HUES64 (cell line): ENCODE measurements at regions not wholly inside any gene's neighbourhood (a gene's known extent, or its start where the extent isn't known, plus 50 kb on each side); places are given as distances from the start of the nearest gene placed in this dataset.

Source experiments
- H3K27ac ChIP-seq: 2 replicates; pipeline ENCODE4 v1.7.0; 2013; ENCODE audit warnings: low read depth, low read length, inconsistent platforms
- H3K27me3 ChIP-seq: 2 replicates; pipeline ENCODE4 v1.6.1; 2013; ENCODE audit warnings: mild to moderate bottlenecking, low read length; ENCODE audit not compliant: insufficient read depth
- H3K36me3 ChIP-seq: 2 replicates; pipeline ENCODE4 v1.6.1; 2013; ENCODE audit warnings: mild to moderate bottlenecking, low read length; ENCODE audit not compliant: insufficient read depth
- H3K4me1 ChIP-seq: 2 replicates; pipeline ENCODE4 v1.6.1; 2013; ENCODE audit warnings: mild to moderate bottlenecking, low read length, moderate library complexity; ENCODE audit not compliant: insufficient read depth
- H3K4me3 ChIP-seq: 2 replicates; pipeline ENCODE4 v1.5.1; 2013; ENCODE audit warnings: mild to moderate bottlenecking, low read length, moderate library complexity
- H3K9ac ChIP-seq: 2 replicates; pipeline ENCODE4 v1.6.1; 2013; ENCODE audit warnings: mild to moderate bottlenecking, low read depth, low read length
- H3K9me3 ChIP-seq: 2 replicates; pipeline ENCODE4 v1.6.1; 2013; ENCODE audit warnings: low read depth, low read length; ENCODE audit not compliant: insufficient read depth
- WGBS: fragments of 150-250, 120-280 bp; methylation state at CpG from one replicate; pipeline ENCODE4 v1.1.7; 2013; ENCODE audit warnings: missing lambda C conversion rate; 5-methylcytosine and 5-hydroxymethylcytosine counted together

- peak overlapping the region; percentile 44; the same call in 1 of the 2 replicates for H3K4me3 ChIP-seq
Measured at GRCh38 chr10:77710081-77710551, 72.5 kb upstream of the KCNMA1 start.

DNA sequence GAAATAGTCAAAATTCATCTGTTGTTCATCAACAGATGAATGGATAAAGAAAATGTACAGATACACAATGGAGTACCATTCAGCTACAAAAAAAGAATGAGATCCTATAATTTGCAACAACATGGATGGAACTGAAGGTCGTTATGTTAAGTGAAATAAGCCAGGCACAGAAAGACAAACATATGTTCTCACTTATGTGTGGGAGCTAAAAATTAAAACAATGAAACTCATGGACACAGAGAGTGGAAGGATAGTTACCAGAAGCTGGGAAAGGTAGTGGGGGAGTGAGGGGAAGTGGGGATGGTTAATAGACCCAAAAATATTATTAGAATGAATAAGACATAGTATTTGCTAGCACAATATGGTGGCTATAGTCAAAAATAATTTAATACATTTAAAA lies 70.0 kb upstream of the KCNMA1 start:
- Histone ChIP-seq H3K9ac (no peak overlapping the region), H3K9me3 (no peaks in the 10 kb centered on the region), H3K27me3 (peaks cover 10% of the 10 kb centered on the region), H3K36me3 (no peaks in the 10 kb centered on the region), H3K4me1 (peaks cover 19% of the 10 kb centered on the region), H3K4me3 (no peak overlapping the region), H3K27ac (no peak overlapping the region)
- 27% methylated on average over 1 of the region's 1 CpG for WGBS

More at GRCh38 chr10:77710081-77710551, 72.5 kb upstream of the KCNMA1 start:
- no peaks in the 10 kb centered on the region for H3K36me3 ChIP-seq
- WGBS = 14% methylated on average over 14 of the region's 14 CpGs
- no peak overlapping the region; the same call in 1 of the 2 replicates for H3K27ac ChIP-seq
- H3K9me3 ChIP-seq = no peaks in the 10 kb centered on the region
- peaks cover 21% of the 10 kb centered on the region for H3K4me1 ChIP-seq
- peaks cover 10% of the 10 kb centered on the region for H3K27me3 ChIP-seq
- no peak overlapping the region for H3K9ac ChIP-seq

GRCh38 chr10:77702166-77702565 lies 64.6 kb upstream of the KCNMA1 start:
- no peaks in the 10 kb centered on the region for H3K36me3 ChIP-seq
- H3K27ac ChIP-seq = no peak overlapping the region
- H3K27me3 ChIP-seq = no peaks in the 10 kb centered on the region
- no peaks in the 10 kb centered on the region for H3K9me3 ChIP-seq
- 0 out of 2 replicates have a peak, but pooled peaks cover 7% of the 10 kb centered on the region for H3K4me1 ChIP-seq
- no peak overlapping the region for H3K9ac ChIP-seq
- H3K4me3 ChIP-seq = no peak overlapping the region
- 93% methylated on average over 3 of the region's 3 CpGs for WGBS

DNA sequence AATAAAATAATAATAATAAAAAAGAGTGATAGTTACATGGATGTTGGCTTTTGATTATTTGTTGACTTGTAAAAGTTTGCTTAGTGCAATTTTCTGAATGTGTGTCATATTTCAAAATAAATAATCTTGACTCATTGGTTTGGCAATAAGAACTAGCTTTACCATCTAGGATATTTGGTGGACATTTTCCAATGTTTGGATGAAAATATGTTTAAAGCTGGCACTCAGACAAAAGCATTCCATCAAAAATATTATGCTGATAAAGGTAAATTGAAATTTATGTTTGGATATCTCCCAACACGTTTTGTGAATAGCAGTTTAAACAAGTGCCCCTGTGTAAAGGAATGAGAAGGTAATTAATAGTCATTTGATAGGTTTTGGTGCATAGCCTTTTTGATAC lies 62.5 kb upstream of the KCNMA1 start:
- H3K36me3 ChIP-seq = no peaks in the 10 kb centered on the region
- 86% methylated on average over 1 of the region's 1 CpG for WGBS
- no peaks in the 10 kb centered on the region for H3K9me3 ChIP-seq
- H3K27ac ChIP-seq = no peak overlapping the region
- 0 out of 2 replicates have a peak, but pooled peaks cover 7% of the 10 kb centered on the region for H3K4me1 ChIP-seq
- no peak overlapping the region for H3K9ac ChIP-seq
- no peaks in the 10 kb centered on the region for H3K27me3 ChIP-seq
- H3K4me3 ChIP-seq = no peak overlapping the region

GRCh38 chr10:77699080-77699645 lies 61.6 kb upstream of the KCNMA1 start:
- H3K27ac ChIP-seq = no peak overlapping the region
- WGBS = 65% methylated on average over 1 of the region's 1 CpG
- no peaks in the 10 kb centered on the region for H3K9me3 ChIP-seq
- 0 out of 2 replicates have a peak, but pooled peaks cover 7% of the 10 kb centered on the region for H3K4me1 ChIP-seq
- no peaks in the 10 kb centered on the region for H3K27me3 ChIP-seq
- H3K4me3 ChIP-seq = no peak overlapping the region
- H3K36me3 ChIP-seq = no peaks in the 10 kb centered on the region
- no peak overlapping the region for H3K9ac ChIP-seq

DNA sequence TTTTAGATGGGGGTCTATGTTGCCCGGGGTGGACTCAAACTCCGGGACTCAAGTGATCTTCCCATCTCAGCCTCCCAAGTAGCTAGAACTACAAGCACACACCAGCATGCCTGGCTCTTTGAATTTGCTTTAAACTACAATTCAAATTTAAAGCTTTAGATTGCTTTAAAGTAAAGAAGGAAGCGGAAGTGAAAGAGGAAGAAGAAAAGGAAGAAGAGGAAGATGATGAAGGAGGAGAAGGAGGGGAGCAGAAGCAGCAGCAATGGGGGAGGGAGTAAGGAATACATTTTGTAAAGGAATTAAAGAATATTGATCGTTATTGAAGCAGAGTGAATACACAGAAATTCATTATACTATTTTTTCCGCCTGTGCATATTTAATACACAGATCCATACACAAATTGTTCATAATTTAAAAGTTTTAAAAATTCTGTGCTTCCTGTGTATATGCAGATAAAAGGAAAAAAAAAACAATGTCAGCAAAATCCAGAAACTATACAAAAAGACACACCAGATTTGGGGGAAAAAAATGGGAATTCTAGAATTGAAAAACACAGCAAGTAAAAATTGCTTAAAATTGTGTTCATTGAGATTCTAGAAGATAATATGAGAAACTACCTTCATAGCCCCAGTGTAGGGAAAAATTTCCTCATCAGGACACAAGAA lies 60.8 kb upstream of the KCNMA1 start:
- Histone ChIP-seq H3K4me1 (0 out of 2 replicates have a peak, but pooled peaks cover 7% of the 10 kb centered on the region), H3K9me3 (no peaks in the 10 kb centered on the region), H3K36me3 (no peaks in the 10 kb centered on the region), H3K9ac (no peak overlapping the region), H3K27me3 (no peaks in the 10 kb centered on the region), H3K4me3 (no peak overlapping the region), H3K27ac (no peak overlapping the region)
- WGBS = 96% methylated on average over 3 of the region's 5 CpGs

GRCh38 chr10:77696584-77696983 lies 59.0 kb upstream of the KCNMA1 start:
- Histone ChIP-seq H3K27me3 (no peaks in the 10 kb centered on the region), H3K9ac (no peak overlapping the region), H3K27ac (no peak overlapping the region), H3K4me1 (0 out of 2 replicates have a peak, but pooled peaks cover 7% of the 10 kb centered on the region), H3K4me3 (no peak overlapping the region), H3K9me3 (no peaks in the 10 kb centered on the region), H3K36me3 (no peaks in the 10 kb centered on the region)
- 86% methylated on average over 10 of the region's 10 CpGs for WGBS

DNA sequence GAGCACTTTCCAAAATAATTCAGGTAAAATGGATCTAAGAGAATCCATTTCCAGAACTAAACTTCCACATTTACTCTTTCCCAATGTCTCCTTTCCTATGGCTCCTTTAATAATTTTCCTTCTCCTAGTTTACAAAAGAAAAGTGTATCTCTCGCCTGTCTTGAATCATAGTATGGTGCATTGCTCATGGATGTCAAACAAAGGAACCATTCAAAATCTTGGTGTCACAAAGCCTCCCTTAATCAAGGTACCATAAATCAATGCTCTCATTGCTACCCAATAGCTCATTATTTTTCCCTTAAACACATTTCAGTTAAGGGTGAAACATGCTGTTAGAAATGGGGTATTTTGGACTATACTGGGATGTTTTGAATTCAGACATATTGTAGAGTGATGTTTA lies 57.6 kb upstream of the KCNMA1 start:
- Histone ChIP-seq H3K27me3 (no peaks in the 10 kb centered on the region; the same call in 1 of the 2 replicates), H3K36me3 (no peaks in the 10 kb centered on the region), H3K9me3 (no peaks in the 10 kb centered on the region), H3K4me1 (0 out of 2 replicates have a peak, but pooled peaks cover 7% of the 10 kb centered on the region), H3K4me3 (no peak overlapping the region), H3K27ac (no peak overlapping the region), H3K9ac (no peak overlapping the region)
- 81% methylated on average over 1 of the region's 1 CpG for WGBS

DNA sequence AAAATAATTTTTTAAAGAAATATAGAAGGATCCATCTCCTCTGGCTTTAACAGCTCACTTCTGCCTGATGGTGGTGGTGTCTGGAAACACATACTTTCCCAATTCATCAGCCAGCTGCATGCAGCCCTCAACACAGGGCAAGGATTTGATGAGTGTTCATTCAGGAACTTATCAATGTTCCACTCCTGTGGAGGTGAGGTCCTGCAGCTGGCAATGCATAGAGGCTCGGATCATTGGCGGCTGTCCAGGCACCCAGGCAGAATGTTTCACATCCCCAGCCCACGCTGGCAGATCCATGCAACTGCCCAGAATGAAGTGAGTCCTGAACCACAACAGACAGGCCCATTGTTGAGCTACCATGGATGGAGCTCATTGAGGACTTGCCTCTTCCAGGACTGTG lies 55.2 kb upstream of the KCNMA1 start:
- H3K36me3 ChIP-seq = no peaks in the 10 kb centered on the region
- no peaks in the 10 kb centered on the region; the same call in 1 of the 2 replicates for H3K27me3 ChIP-seq
- WGBS = 93% methylated on average over 3 of the region's 3 CpGs

DNA sequence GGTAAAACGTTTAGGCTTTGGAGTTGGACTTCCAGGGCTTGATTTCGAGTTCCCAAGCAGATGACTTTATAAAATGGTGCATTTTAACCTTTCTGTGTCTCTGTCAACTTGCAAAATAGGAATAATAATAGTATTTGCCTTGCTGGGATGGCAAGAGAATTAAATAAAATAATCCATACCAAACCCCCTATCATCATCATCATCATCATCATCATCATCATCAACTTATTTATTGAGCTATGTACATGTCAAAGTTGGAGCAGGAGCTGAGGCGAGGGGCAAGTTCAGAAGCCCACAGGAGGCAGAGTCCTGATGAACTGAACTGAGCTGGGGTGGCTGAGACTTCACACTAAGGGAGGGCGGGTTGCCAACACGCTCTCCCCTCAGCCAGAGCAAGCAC lies 51.7 kb upstream of the KCNMA1 start:
- no peak overlapping the region for H3K9ac ChIP-seq
- H3K27me3 ChIP-seq = peaks cover 2% of the 10 kb centered on the region; the same call in 1 of the 2 replicates
- no peaks in the 10 kb centered on the region for H3K36me3 ChIP-seq
- peaks cover 25% of the 10 kb centered on the region for H3K4me1 ChIP-seq
- H3K27ac ChIP-seq = no peak overlapping the region
- H3K4me3 ChIP-seq = no peak overlapping the region
- 82% methylated on average over 5 of the region's 5 CpGs for WGBS
- no peaks in the 10 kb centered on the region for H3K9me3 ChIP-seq

More for the DNA sequence above, 55.2 kb upstream of the KCNMA1 start:
- no peaks in the 10 kb centered on the region for H3K9me3 ChIP-seq
- H3K27ac ChIP-seq = no peak overlapping the region
- H3K4me3 ChIP-seq = no peak overlapping the region
- no peak overlapping the region for H3K9ac ChIP-seq
- no peaks in the 10 kb centered on the region for H3K4me1 ChIP-seq

- Histone ChIP-seq H3K27me3 (peaks cover 2% of the 10 kb centered on the region; the same call in 1 of the 2 replicates), H3K4me1 (peaks cover 25% of the 10 kb centered on the region), H3K9me3 (no peaks in the 10 kb centered on the region), H3K27ac (no peak overlapping the region), H3K4me3 (no peak overlapping the region), H3K36me3 (no peaks in the 10 kb centered on the region), H3K9ac (no peak overlapping the region)
- 87% methylated on average over 2 of the region's 2 CpGs for WGBS
Measured at GRCh38 chr10:77687621-77688020, 50.0 kb upstream of the KCNMA1 start.
